Loucy (cell line): ENCODE measurements at regions not wholly inside any gene's neighbourhood (a gene's known extent, or its start where the extent isn't known, plus 50 kb on each side); places are given as distances from the start of the nearest gene placed in this dataset.

Source experiments
- CTCF ChIP-seq: fragments of 200-600 bp; sonication (generic); conservative IDR thresholded peaks from 2 replicates; pipeline ENCODE4 v1.5.1; 2014; ENCODE audit warnings: mild to moderate bottlenecking, antibody characterized with exemption, low read length
- EZH2phosphoT487 ChIP-seq: fragments of 200-600 bp; IDR thresholded peaks from 2 replicates; pipeline ENCODE4 v1.6.1; 2018; ENCODE audit warnings: antibody characterized with exemption, mild to moderate bottlenecking, moderate library complexity, borderline replicate concordance

- TF ChIP-seq CTCF (no peak), EZH2phosphoT487 (no peak)
These were observed 68.0 kb downstream of the RGS12 start for GRCh38 chr4:3360777-3361176.
